ENCODE measurements at regions not wholly inside any gene's neighbourhood (a gene's known extent, or its start where the extent isn't known, plus 50 kb on each side); places are given as distances from the start of the nearest gene placed in this dataset.

GRCh38 chr2:150769421-150769820, 282.0 kb upstream of the RND3 start:
- no peaks in the 10 kb centered on the region; the same call in 1 of the 2 replicates for H3K27me3 ChIP-seq (replicated peaks; ENCODE audit: control insufficient read depth, insufficient read depth, low read length)
- H3K4me3 ChIP-seq (replicated peaks; ENCODE audit: low read depth, low read length) = no peak overlapping the region
- TF ChIP-seq, protein P1, sequence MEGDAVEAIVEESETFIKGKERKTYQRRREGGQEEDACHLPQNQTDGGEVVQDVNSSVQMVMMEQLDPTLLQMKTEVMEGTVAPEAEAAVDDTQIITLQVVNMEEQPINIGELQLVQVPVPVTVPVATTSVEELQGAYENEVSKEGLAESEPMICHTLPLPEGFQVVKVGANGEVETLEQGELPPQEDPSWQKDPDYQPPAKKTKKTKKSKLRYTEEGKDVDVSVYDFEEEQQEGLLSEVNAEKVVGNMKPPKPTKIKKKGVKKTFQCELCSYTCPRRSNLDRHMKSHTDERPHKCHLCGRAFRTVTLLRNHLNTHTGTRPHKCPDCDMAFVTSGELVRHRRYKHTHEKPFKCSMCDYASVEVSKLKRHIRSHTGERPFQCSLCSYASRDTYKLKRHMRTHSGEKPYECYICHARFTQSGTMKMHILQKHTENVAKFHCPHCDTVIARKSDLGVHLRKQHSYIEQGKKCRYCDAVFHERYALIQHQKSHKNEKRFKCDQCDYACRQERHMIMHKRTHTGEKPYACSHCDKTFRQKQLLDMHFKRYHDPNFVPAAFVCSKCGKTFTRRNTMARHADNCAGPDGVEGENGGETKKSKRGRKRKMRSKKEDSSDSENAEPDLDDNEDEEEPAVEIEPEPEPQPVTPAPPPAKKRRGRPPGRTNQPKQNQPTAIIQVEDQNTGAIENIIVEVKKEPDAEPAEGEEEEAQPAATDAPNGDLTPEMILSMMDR (IDR thresholded peaks at IDR 0.05; ENCODE audit: insufficient read depth, low read length, poor library complexity, severe bottlenecking) = no peak
- H3K36me3 ChIP-seq (ENCODE audit: control insufficient read depth, insufficient read depth, low read length) = no peaks in the 10 kb centered on the region
- no peak for DNase-seq (ENCODE audit: extremely low read depth, insufficient read length)

DNA sequence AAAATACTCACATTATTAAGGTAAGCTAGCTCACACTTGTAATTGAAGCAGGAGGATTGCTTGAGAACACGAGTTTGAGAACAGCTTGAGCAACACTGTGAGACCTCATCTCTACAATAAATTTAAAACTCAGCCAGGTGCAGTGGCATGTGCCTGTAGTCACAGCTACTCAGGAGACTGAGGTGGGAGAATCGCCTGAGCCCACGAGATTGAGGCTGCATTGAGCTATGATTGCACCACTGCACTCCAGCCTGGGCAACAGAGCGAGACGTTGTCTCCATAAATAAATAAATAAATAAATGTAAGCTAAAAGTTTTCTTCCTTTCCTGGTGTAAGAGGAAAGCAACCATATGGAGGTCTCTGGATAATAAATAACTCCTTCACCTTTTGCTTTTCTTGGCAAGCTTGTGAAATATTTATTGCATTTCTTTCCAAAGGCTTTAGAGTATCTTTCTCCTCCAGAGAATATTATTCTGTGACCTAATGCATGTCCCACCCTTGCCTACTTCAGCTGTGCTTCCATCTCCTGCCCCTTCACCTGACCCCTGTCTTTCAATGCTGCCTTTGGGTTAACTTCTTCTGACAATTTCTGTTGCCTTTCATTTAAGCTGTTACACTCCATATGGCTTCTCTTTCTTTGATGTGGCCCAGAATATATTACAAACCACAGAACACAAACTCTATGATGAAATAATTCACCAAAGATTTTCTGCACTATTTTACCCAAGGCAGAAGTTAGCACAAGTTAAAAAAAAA, 280.7 kb upstream of the RND3 start:
- Histone ChIP-seq H3K36me3 (ENCODE audit: control insufficient read depth, insufficient read depth, low read length) (no peaks in the 10 kb centered on the region), H3K27me3 (replicated peaks; ENCODE audit: control insufficient read depth, insufficient read depth, low read length) (no peaks in the 10 kb centered on the region; the same call in 1 of the 2 replicates), H3K4me3 (replicated peaks; ENCODE audit: low read depth, low read length) (no peak overlapping the region)
- DNase-seq (ENCODE audit: extremely low read depth, insufficient read length) = no peak
- TF ChIP-seq, protein P1 (IDR thresholded peaks at IDR 0.05; ENCODE audit: insufficient read depth, low read length, poor library complexity, severe bottlenecking) = no peak

GRCh38 chr2:150762571-150762970, 275.1 kb upstream of the RND3 start:
- DNase-seq (ENCODE audit: extremely low read depth, insufficient read length) = no peak
- TF ChIP-seq, protein P1 (IDR thresholded peaks at IDR 0.05; ENCODE audit: insufficient read depth, low read length, poor library complexity, severe bottlenecking) = no peak
- H3K27me3 ChIP-seq (replicated peaks; ENCODE audit: control insufficient read depth, insufficient read depth, low read length) = no peaks in the 10 kb centered on the region; the same call in 1 of the 2 replicates
- no peak overlapping the region for H3K4me3 ChIP-seq (replicated peaks; ENCODE audit: low read depth, low read length)
- no peaks in the 10 kb centered on the region for H3K36me3 ChIP-seq (ENCODE audit: control insufficient read depth, insufficient read depth, low read length)

- Histone ChIP-seq H3K27me3 (replicated peaks; ENCODE audit: control insufficient read depth, insufficient read depth, low read length) (no peaks in the 10 kb centered on the region), H3K36me3 (ENCODE audit: control insufficient read depth, insufficient read depth, low read length) (no peaks in the 10 kb centered on the region), H3K4me3 (replicated peaks; ENCODE audit: low read depth, low read length) (no peak overlapping the region)
- DNase-seq (ENCODE audit: extremely low read depth, insufficient read length) = no peak
- TF ChIP-seq, protein P1 (IDR thresholded peaks at IDR 0.05; ENCODE audit: insufficient read depth, low read length, poor library complexity, severe bottlenecking) = no peak
These were observed 272.1 kb upstream of the RND3 start for GRCh38 chr2:150759531-150759930.

- TF ChIP-seq, protein P1 (IDR thresholded peaks at IDR 0.05; ENCODE audit: insufficient read depth, low read length, poor library complexity, severe bottlenecking) = no peak
- no peak for DNase-seq (ENCODE audit: extremely low read depth, insufficient read length)
- Histone ChIP-seq H3K4me3 (replicated peaks; ENCODE audit: low read depth, low read length) (no peak overlapping the region), H3K36me3 (ENCODE audit: control insufficient read depth, insufficient read depth, low read length) (no peaks in the 10 kb centered on the region), H3K27me3 (replicated peaks; ENCODE audit: control insufficient read depth, insufficient read depth, low read length) (no peaks in the 10 kb centered on the region)
These were observed 271.6 kb upstream of the RND3 start for GRCh38 chr2:150759106-150759505.

Measured in GM06990 (cell line).